H9 (cell line): ENCODE measurements at regions not wholly inside any gene's neighbourhood (a gene's known extent, or its start where the extent isn't known, plus 50 kb on each side); places are given as distances from the start of the nearest gene placed in this dataset.

Experiments used
- DNase-seq: peaks from one replicate; pipeline ENCODE4 v3.0.0-alpha.2; 2017
- H2AFZ ChIP-seq: one replicate; pipeline ENCODE4 v1.6.1; 2013; ENCODE audit warnings: mild to moderate bottlenecking, low read length, control low read depth, moderate library complexity
- H2AK5ac ChIP-seq: 2 replicates; pipeline ENCODE4 v1.6.1; 2013; ENCODE audit warnings: low read length, control low read depth, mixed read lengths; ENCODE audit not compliant: insufficient read length
- H2BK120ac ChIP-seq: one replicate; pipeline ENCODE4 v1.6.1; 2013; ENCODE audit warnings: low read depth, mild to moderate bottlenecking, low read length, control low read depth, inconsistent platforms; ENCODE audit not compliant: poor library complexity, severe bottlenecking
- H2BK12ac ChIP-seq: 2 replicates; pipeline ENCODE4 v1.6.1; 2013; ENCODE audit warnings: low read length, control low read depth, mixed read lengths, low read depth; ENCODE audit not compliant: insufficient read length
- H2BK15ac ChIP-seq: 2 replicates; pipeline ENCODE4 v1.6.1; 2013; ENCODE audit warnings: low read depth, low read length, control low read depth
- H2BK20ac ChIP-seq: one replicate; pipeline ENCODE4 v1.6.1; 2013; ENCODE audit warnings: low read depth, mild to moderate bottlenecking, low read length, control low read depth, inconsistent platforms; ENCODE audit not compliant: poor library complexity, severe bottlenecking
- H2BK5ac ChIP-seq: 2 replicates; pipeline ENCODE4 v1.6.1; 2013; ENCODE audit warnings: low read length, control low read depth, mixed read lengths; ENCODE audit not compliant: insufficient read length
- H3K14ac ChIP-seq: 2 replicates; pipeline ENCODE4 v1.6.1; 2013; ENCODE audit warnings: low read length, control low read depth; ENCODE audit not compliant: insufficient read depth
- H3K18ac ChIP-seq: 2 replicates; pipeline ENCODE4 v1.6.1; 2013; ENCODE audit warnings: low read depth, mild to moderate bottlenecking, mixed read lengths, low read length, control low read depth; ENCODE audit not compliant: insufficient read length
- H3K23ac ChIP-seq: 2 replicates; pipeline ENCODE4 v1.6.1; 2013; ENCODE audit warnings: low read length, control low read depth, mixed read lengths, low read depth; ENCODE audit not compliant: insufficient read length
- H3K23me2 ChIP-seq: 2 replicates; pipeline ENCODE4 v1.6.1; 2013; ENCODE audit warnings: low read depth, mild to moderate bottlenecking, mixed read lengths, low read length, control low read depth; ENCODE audit not compliant: insufficient read length, poor library complexity, severe bottlenecking
- H3K27ac ChIP-seq: 2 replicates; pipeline ENCODE4 v1.5.1; 2013; ENCODE audit warnings: low read length, control low read depth, mixed read lengths, low read depth; ENCODE audit not compliant: insufficient read length
- H3K27me3 ChIP-seq: 2 replicates; pipeline ENCODE4 v1.6.1; 2013; ENCODE audit warnings: low read length, control low read depth, inconsistent platforms; ENCODE audit not compliant: insufficient read depth
- H3K4ac ChIP-seq: 2 replicates; pipeline ENCODE4 v1.6.1; 2013; ENCODE audit warnings: low read depth, mild to moderate bottlenecking, control low read depth, inconsistent platforms, low read length, moderate library complexity
- H3K4me1 ChIP-seq: 2 replicates; pipeline ENCODE4 v1.6.1; 2013; ENCODE audit warnings: low read length, control low read depth, inconsistent platforms; ENCODE audit not compliant: insufficient read depth
- H3K4me2 ChIP-seq: 2 replicates; pipeline ENCODE4 v1.6.1; 2013; ENCODE audit warnings: low read length, control low read depth, mixed read lengths; ENCODE audit not compliant: insufficient read length, insufficient read depth
- H3K56ac ChIP-seq: 2 replicates; pipeline ENCODE4 v1.6.1; 2013; ENCODE audit warnings: low read depth, mild to moderate bottlenecking, mixed read lengths, low read length, control low read depth; ENCODE audit not compliant: insufficient read length
- H3K79me1 ChIP-seq: 2 replicates; pipeline ENCODE4 v1.6.1; 2013; ENCODE audit warnings: low read depth, mild to moderate bottlenecking, moderate library complexity, low read length, control low read depth, inconsistent platforms; ENCODE audit not compliant: insufficient read depth, poor library complexity, severe bottlenecking
- H3K79me2 ChIP-seq: 2 replicates; pipeline ENCODE4 v1.6.1; 2013; ENCODE audit warnings: low read length, control low read depth, inconsistent platforms; ENCODE audit not compliant: insufficient read depth
- H3K9ac ChIP-seq: 2 replicates; pipeline ENCODE4 v1.6.1; 2013; ENCODE audit warnings: low read length, control low read depth, mixed read lengths; ENCODE audit not compliant: insufficient read length; ENCODE audit errors: extremely low read depth
- H3K9me3 ChIP-seq: one replicate; pipeline ENCODE4 v1.6.1; 2013; ENCODE audit warnings: low read depth, low read length, inconsistent platforms; ENCODE audit not compliant: control insufficient read depth
- H3T11ph ChIP-seq: one replicate; pipeline ENCODE4 v1.6.1; 2013; ENCODE audit warnings: mild to moderate bottlenecking, low read length, control low read depth, inconsistent platforms
- H4K20me1 ChIP-seq: one replicate; pipeline ENCODE4 v1.6.1; 2013; ENCODE audit not compliant: control insufficient read depth, insufficient read length, insufficient read depth
- H4K5ac ChIP-seq: 2 replicates; pipeline ENCODE4 v1.6.1; 2013; ENCODE audit warnings: low read depth, mild to moderate bottlenecking, mixed read lengths, low read length, control low read depth; ENCODE audit not compliant: insufficient read length
- H4K8ac ChIP-seq: replicated peaks from 2 replicates; pipeline ENCODE4 v1.6.1; 2013; ENCODE audit warnings: low read length, control low read depth, mixed read lengths, low read depth; ENCODE audit not compliant: insufficient read length
- H4K91ac ChIP-seq: 2 replicates; pipeline ENCODE4 v1.6.1; 2013; ENCODE audit warnings: low read depth, mild to moderate bottlenecking, moderate library complexity, mixed read lengths, low read length, control low read depth; ENCODE audit not compliant: insufficient read length
- H3K27ac Mint-ChIP-seq, 3 experiments: 2 replicates in 2 of 3; 3 replicates in 1 of 3; pipeline ENCODE4 v1.8.0; 2020 to 2021; ENCODE audit warnings: mixed read lengths in 3 of 3, mild to moderate bottlenecking in 1 of 3, moderate library complexity in 1 of 3
- H3K27me3 Mint-ChIP-seq: 2 replicates; pipeline ENCODE4 v1.8.0; 2021; ENCODE audit warnings: low read depth, mild to moderate bottlenecking, moderate library complexity, mixed read lengths
- H3K36me3 Mint-ChIP-seq, 3 experiments: 2 replicates in 2 of 3; 3 replicates in 1 of 3; pipeline ENCODE4 v1.8.0; 2020 to 2021; ENCODE audit warnings: low read depth in 3 of 3, mixed read lengths in 3 of 3; ENCODE audit not compliant: insufficient read depth in 1 of 3
- H3K4me1 Mint-ChIP-seq, 2 experiments: 2 replicates each; pipeline ENCODE4 v1.8.0; 2020; ENCODE audit warnings: mixed read lengths in 2 of 2
- H3K4me3 Mint-ChIP-seq, 2 experiments: 2 replicates in 1 of 2; 3 replicates in 1 of 2; pipeline ENCODE4 v1.8.0; 2020 to 2021; ENCODE audit warnings: mild to moderate bottlenecking in 2 of 2, mixed read lengths in 2 of 2, moderate library complexity in 1 of 2
- H3K9me3 Mint-ChIP-seq, 2 experiments: 2 replicates in 1 of 2; 3 replicates in 1 of 2; pipeline ENCODE4 v1.8.0; 2020; ENCODE audit warnings: mild to moderate bottlenecking in 2 of 2, mixed read lengths in 2 of 2, moderate library complexity in 1 of 2
- CTCF ChIP-seq: fragments of 200-600 bp; sonication (generic); conservative IDR thresholded peaks from 3 replicates; pipeline ENCODE4 v1.8.0; 2021; ENCODE audit warnings: antibody characterized with exemption, mild to moderate bottlenecking
- WGBS: extraction: QIAGEN DNeasy Blood & Tissue Kit; methylation state at CpG from one replicate; pipeline ENCODE4 v1.1.7; 2013; ENCODE audit warnings: missing lambda C conversion rate, low lambda C conversion rate, mixed read lengths; ENCODE audit not compliant: insufficient read length; ENCODE audit errors: extremely low coverage; 5-methylcytosine and 5-hydroxymethylcytosine counted together

- no peak overlapping the region for H3K23ac ChIP-seq
- Mint-ChIP-seq H3K4me3 (no peak overlapping the region), H3K9me3 (no peaks in the 10 kb centered on the region), H3K4me1 (peaks cover 0 to 2% of the 10 kb centered on the region in 2 experiments; a peak in 1 of 4 replicates), H3K27ac (no peak overlapping the region), H3K27me3 (no peaks in the 10 kb centered on the region), H3K36me3 (no peaks in the 10 kb centered on the region)
- H3K9me3 ChIP-seq, result no peaks in the 10 kb centered on the region
- no peaks in the 10 kb centered on the region for H4K20me1 ChIP-seq
- H4K91ac ChIP-seq, result no peak overlapping the region
- no peak overlapping the region for H3T11ph ChIP-seq
- no peak overlapping the region for H2BK15ac ChIP-seq
- H3K14ac ChIP-seq, result no peak overlapping the region
- H3K27me3 ChIP-seq, result no peaks in the 10 kb centered on the region
- no peak overlapping the region for H2AK5ac ChIP-seq
- H3K4ac ChIP-seq, result no peak overlapping the region
- H3K9ac ChIP-seq, result no peak overlapping the region
- no peak overlapping the region for H3K56ac ChIP-seq
- no peaks in the 10 kb centered on the region for H3K4me1 ChIP-seq
- H3K18ac ChIP-seq, result no peak overlapping the region
- no peak overlapping the region for H2AFZ ChIP-seq
- no peak overlapping the region for H3K27ac ChIP-seq
- WGBS, result no CpG with 5 or more reads among the region's 6 CpGs
- no peak overlapping the region for H2BK120ac ChIP-seq
- no peak overlapping the region for H2BK5ac ChIP-seq
- no peaks in the 10 kb centered on the region for H3K23me2 ChIP-seq
- H3K4me2 ChIP-seq, result no peak overlapping the region
- H2BK20ac ChIP-seq, result no peak overlapping the region
- no peak overlapping the region for H4K5ac ChIP-seq
- H3K79me1 ChIP-seq, result no peaks in the 10 kb centered on the region
- no peak for TF ChIP-seq CTCF
- no peak overlapping the region for H4K8ac ChIP-seq
- no peak overlapping the region for H2BK12ac ChIP-seq
- DNase-seq, result no peak
- no peaks in the 10 kb centered on the region for H3K79me2 ChIP-seq
These were observed 352.0 kb upstream of the ADAMTS9 start for GRCh38 chr3:65039754-65040210.
